ENCODE measurements at regions not wholly inside any gene's neighbourhood (a gene's known extent, or its start where the extent isn't known, plus 50 kb on each side); places are given as distances from the start of the nearest gene placed in this dataset.

GRCh38 chr11:112401036-112401769, 140.5 kb upstream of the PLET1 start:
- Histone ChIP-seq H3K36me3 (replicated peaks in 1 of 2; ENCODE audit: control insufficient read depth in 1 of 2, insufficient read depth in 2 of 2, low read length in 2 of 2) (no peaks in the 10 kb centered on the region), H3K4me2 (ENCODE audit: low read depth, low read length) (no peak overlapping the region), H3K27ac (ENCODE audit: extremely low read length, insufficient read depth, low read length) (no peak overlapping the region), H3K4me3 (replicated peaks in 1 of 3; ENCODE audit: insufficient read depth in 1 of 3, low read depth in 2 of 3, low read length in 3 of 3) (no peak overlapping the region), H3K9ac (ENCODE audit: insufficient read depth, low read depth, low read length) (no peak overlapping the region), H3K79me2 (ENCODE audit: insufficient read depth, low read length) (no peaks in the 10 kb centered on the region), H2AFZ (ENCODE audit: low read length) (no peak overlapping the region), H3K9me3 (ENCODE audit: low read length) (no peaks in the 10 kb centered on the region), H4K20me1 (ENCODE audit: insufficient read depth, low read length) (no peaks in the 10 kb centered on the region), H3K4me1 (ENCODE audit: insufficient read depth, low read length) (peaks cover 14% of the 10 kb centered on the region), H3K27me3 (ENCODE audit: control insufficient read depth in 1 of 2, insufficient read depth in 2 of 2, low read length in 2 of 2) (no peaks in the 10 kb centered on the region)
- ChIA-PET POLR2A (no interaction called here), CTCF (ENCODE audit: low intra/inter-chr PET ratio, low total read pairs) (no interaction called here)
- no TSS peak for BruUV-seq (replicated peaks)
- FAIRE-seq, result no peak
- TF ChIP-seq MTA3 (CRISPR knock-in tag; IDR thresholded peaks at IDR 0.05) (no peak), ZNF770 (CRISPR knock-in tag; IDR thresholded peaks at IDR 0.05) (no peak), ZNF282 (IDR thresholded peaks at IDR 0.05; ENCODE audit: partially characterized antibody) (no peak), ZNF383 (CRISPR knock-in tag; IDR thresholded peaks at IDR 0.05; ENCODE audit: borderline replicate concordance) (no peak), ZNF230 (CRISPR knock-in tag; IDR thresholded peaks at IDR 0.05) (no peak), MAZ (IDR thresholded peaks at IDR 0.05; ENCODE audit: borderline replicate concordance, low read depth, low read length) (no peak), MAZ (CRISPR knock-in tag; IDR thresholded peaks at IDR 0.05; ENCODE audit: low read depth) (no peak), FOXM1 (CRISPR knock-in tag; IDR thresholded peaks at IDR 0.05) (no peak), HMGXB4 (CRISPR knock-in tag; IDR thresholded peaks at IDR 0.05; ENCODE audit: borderline replicate concordance in 1 of 2, low read depth in 1 of 2) (no peak), ZFP62 (CRISPR knock-in tag; IDR thresholded peaks at IDR 0.05) (no peak), ZFYVE20 (CRISPR knock-in tag; IDR thresholded peaks at IDR 0.05; ENCODE audit: borderline replicate concordance, low read depth) (no peak), DMTF1 (CRISPR knock-in tag; IDR thresholded peaks at IDR 0.05) (no peak), ZNF644 (CRISPR knock-in tag; IDR thresholded peaks at IDR 0.05; ENCODE audit: low read depth) (no peak)
- DNase-seq (ENCODE audit: low spot score), result no peak
- 28% methylated on average over 7 of the region's 7 CpGs for WGBS (ENCODE audit: low lambda C conversion rate)
- in situ Hi-C loops (cut with HindIII; ENCODE audit: extremely low pct_ligation_motif_present, low pct_unique_long_range_greater_than_20kb) (no loop called here), intact Hi-C loops (cut with micrococcal nuclease; ENCODE audit: unreplicated experiment) (no loop called here)
- ATAC-seq, result no peak

All from HepG2 (cell line).